ENCODE measurements at regions not wholly inside any gene's neighbourhood (a gene's known extent, or its start where the extent isn't known, plus 50 kb on each side); places are given as distances from the start of the nearest gene placed in this dataset.

- DNase-seq (ENCODE audit: low read depth in 1 of 2, low spot score in 1 of 2): no peak
- FAIRE-seq: no peak
- ChIA-PET POLR2A (no interaction called here), CTCF (no interaction called here)
- WGBS (ENCODE audit: missing lambda C conversion rate): 56% methylated on average over 8 of the region's 8 CpGs
- no peak for TF ChIP-seq RAD21 (conservative IDR thresholded peaks at IDR 0.05 in 1 of 2, IDR thresholded peaks at IDR 0.05 in 1 of 2)
- TF ChIP-seq CBX2 (IDR thresholded peaks at IDR 0.05; ENCODE audit: borderline replicate concordance, low read depth): no peak
- TF ChIP-seq SREBF2 (IDR thresholded peaks at IDR 0.05): no peak
- no peak for TF ChIP-seq KDM1A (IDR thresholded peaks at IDR 0.05; ENCODE audit: low read depth)
- no peak for TF ChIP-seq EP300 (IDR thresholded peaks at IDR 0.05)
- no peak for TF ChIP-seq BCL3 (IDR thresholded peaks at IDR 0.05)
- TF ChIP-seq E2F6 (IDR thresholded peaks at IDR 0.05; ENCODE audit: borderline replicate concordance, low read depth): no peak
- TF ChIP-seq ZFP36 (IDR thresholded peaks at IDR 0.05; ENCODE audit: borderline replicate concordance, partially characterized antibody): no peak
- no peak for TF ChIP-seq HMGXB4 (CRISPR knock-in tag; IDR thresholded peaks at IDR 0.05; ENCODE audit: borderline replicate concordance)
- TF ChIP-seq CEBPB (IDR thresholded peaks at IDR 0.05): no peak
- no peak for TF ChIP-seq HOXB13 (CRISPR knock-in tag; IDR thresholded peaks at IDR 0.05; ENCODE audit: low read depth)
- TF ChIP-seq NPAS2 (CRISPR knock-in tag; IDR thresholded peaks at IDR 0.05; ENCODE audit: borderline replicate concordance): no peak
- TF ChIP-seq MYC (IDR thresholded peaks at IDR 0.05; ENCODE audit: borderline replicate concordance, low read length): no peak
- no peak for TF ChIP-seq ELK1 (IDR thresholded peaks at IDR 0.05; ENCODE audit: low read depth, low read length)
- no peak for TF ChIP-seq PBX3 (IDR thresholded peaks at IDR 0.05)
- no peak for TF ChIP-seq ZSCAN20 (CRISPR knock-in tag; IDR thresholded peaks at IDR 0.05)
- no peak for TF ChIP-seq JUN (IDR thresholded peaks at IDR 0.05)
- no peak for TF ChIP-seq CTCF (IDR thresholded peaks at IDR 0.05)
- no peak for TF ChIP-seq NR3C1 (IDR thresholded peaks at IDR 0.05)
- no peak overlapping the region for H3K27ac ChIP-seq
- H3K4me2 ChIP-seq: no peak overlapping the region
- H3K4me1 ChIP-seq: no peaks in the 10 kb centered on the region
- no peak for ATAC-seq
- no peak overlapping the region for H3K4me3 ChIP-seq
- H3K9me3 ChIP-seq: no peaks in the 10 kb centered on the region
Measured at GRCh38 chr3:10580426-10580825, 75.0 kb upstream of the ATP2B2 start.

- TF ChIP-seq HOXB13 (CRISPR knock-in tag; IDR thresholded peaks at IDR 0.05; ENCODE audit: low read depth) (no peak), CHD2 (IDR thresholded peaks at IDR 0.05; ENCODE audit: low read length, partially characterized antibody) (no peak), HEYL (CRISPR knock-in tag; IDR thresholded peaks at IDR 0.05) (no peak), EHMT2 (IDR thresholded peaks at IDR 0.05; ENCODE audit: low read depth) (no peak), CBX2 (IDR thresholded peaks at IDR 0.05; ENCODE audit: borderline replicate concordance, low read depth) (no peak), TFCP2L1 (CRISPR knock-in tag; IDR thresholded peaks at IDR 0.05) (no peak)
- no peak for ATAC-seq
- no peak for FAIRE-seq
- no peaks in the 10 kb centered on the region for H3K9me3 ChIP-seq
- no peaks in the 10 kb centered on the region for H3K4me1 ChIP-seq
- no peak for DNase-seq (ENCODE audit: low read depth in 1 of 2, low spot score in 1 of 2)
- ChIA-PET POLR2A (no interaction called here), CTCF (no interaction called here)
- H3K4me3 ChIP-seq: no peak overlapping the region
- 27% methylated on average over 5 of the region's 5 CpGs for WGBS (ENCODE audit: missing lambda C conversion rate)
- H3K27ac ChIP-seq: no peak overlapping the region
- no peak overlapping the region for H3K4me2 ChIP-seq
Measured at GRCh38 chr3:10581251-10581650, 75.9 kb upstream of the ATP2B2 start.
